ENCODE measurements at regions not wholly inside any gene's neighbourhood (a gene's known extent, or its start where the extent isn't known, plus 50 kb on each side); places are given as distances from the start of the nearest gene placed in this dataset.
A peak's percentile ranks its signal among the peaks of the same experiment; 100 is the strongest.

GRCh38 chr16:13866073-13866472 lies 53.9 kb upstream of the ERCC4 start:
- Mint-ChIP-seq H3K36me3 (ENCODE audit: low read depth) (no peaks in the 10 kb centered on the region), H3K9me3 (peaks cover 8% of the 10 kb centered on the region), H3K4me1 (no peaks in the 10 kb centered on the region), H3K27ac (no peak overlapping the region), H3K4me3 (no peak overlapping the region), H3K27me3 (ENCODE audit: low read depth, poor library complexity) (peaks cover 4% of the 10 kb centered on the region)
- TF ChIP-seq CTCF (IDR thresholded peaks at IDR 0.05): peak; percentile 68
- DNase-seq: peak; percentile 73
